Cardiac fibroblast (primary cell): ENCODE measurements at regions not wholly inside any gene's neighbourhood (a gene's known extent, or its start where the extent isn't known, plus 50 kb on each side); places are given as distances from the start of the nearest gene placed in this dataset.

Experiments used
- DNase-seq, 2 donors: peaks; one replicate each; pipeline versions ENCODE4 v3.0.0 to v3.0.0-alpha.2; 2010; ENCODE audit warnings: low read depth in 2 of 2
- H3K4me3 ChIP-seq, 2 donors: replicated peaks in 1 of 2; 1 replicate in 1 of 2; 2 replicates in 1 of 2; pipeline ENCODE4 v1.5.1; 2011; ENCODE audit warnings: low read depth in 2 of 2, low read length in 2 of 2, mild to moderate bottlenecking in 2 of 2, moderate library complexity in 1 of 2
- TF ChIP-seq, protein P1 (sequence below): IDR thresholded peaks from one replicate; pipeline ENCODE4 v1.5.1; 2011; ENCODE audit warnings: low read depth, mild to moderate bottlenecking, low read length, inconsistent platforms

DNA sequence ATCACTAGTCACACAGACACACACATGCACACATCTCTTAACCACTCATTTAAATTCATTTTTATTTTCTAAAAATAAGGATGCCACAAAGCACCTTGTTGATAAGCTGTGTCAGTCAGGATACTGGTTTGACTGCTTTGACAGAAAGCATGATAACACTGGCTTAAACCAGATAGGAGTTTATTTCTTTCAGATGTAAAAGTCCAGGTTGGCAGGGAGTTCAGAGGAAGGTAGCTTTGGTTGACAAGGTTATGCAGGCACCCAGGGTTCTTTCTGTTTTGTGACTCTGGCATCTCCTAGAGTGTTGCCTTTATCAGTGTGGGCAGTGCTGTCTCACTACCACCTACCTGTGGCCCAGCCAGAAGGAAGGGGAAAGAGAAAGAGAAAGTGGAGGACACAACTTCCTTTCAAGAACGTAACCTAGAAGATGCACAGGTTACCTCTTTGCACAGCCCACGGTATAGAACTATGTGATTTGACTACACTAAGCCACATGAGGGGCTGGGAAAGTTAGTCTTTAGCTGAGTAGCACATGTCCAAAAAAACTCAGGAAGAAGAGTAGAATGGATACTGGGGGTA, 334.7 kb downstream of the OSTF1 start:
- no peak for DNase-seq
- TF ChIP-seq, protein P1, sequence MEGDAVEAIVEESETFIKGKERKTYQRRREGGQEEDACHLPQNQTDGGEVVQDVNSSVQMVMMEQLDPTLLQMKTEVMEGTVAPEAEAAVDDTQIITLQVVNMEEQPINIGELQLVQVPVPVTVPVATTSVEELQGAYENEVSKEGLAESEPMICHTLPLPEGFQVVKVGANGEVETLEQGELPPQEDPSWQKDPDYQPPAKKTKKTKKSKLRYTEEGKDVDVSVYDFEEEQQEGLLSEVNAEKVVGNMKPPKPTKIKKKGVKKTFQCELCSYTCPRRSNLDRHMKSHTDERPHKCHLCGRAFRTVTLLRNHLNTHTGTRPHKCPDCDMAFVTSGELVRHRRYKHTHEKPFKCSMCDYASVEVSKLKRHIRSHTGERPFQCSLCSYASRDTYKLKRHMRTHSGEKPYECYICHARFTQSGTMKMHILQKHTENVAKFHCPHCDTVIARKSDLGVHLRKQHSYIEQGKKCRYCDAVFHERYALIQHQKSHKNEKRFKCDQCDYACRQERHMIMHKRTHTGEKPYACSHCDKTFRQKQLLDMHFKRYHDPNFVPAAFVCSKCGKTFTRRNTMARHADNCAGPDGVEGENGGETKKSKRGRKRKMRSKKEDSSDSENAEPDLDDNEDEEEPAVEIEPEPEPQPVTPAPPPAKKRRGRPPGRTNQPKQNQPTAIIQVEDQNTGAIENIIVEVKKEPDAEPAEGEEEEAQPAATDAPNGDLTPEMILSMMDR = no peak
- no peak overlapping the region for H3K4me3 ChIP-seq

DNA sequence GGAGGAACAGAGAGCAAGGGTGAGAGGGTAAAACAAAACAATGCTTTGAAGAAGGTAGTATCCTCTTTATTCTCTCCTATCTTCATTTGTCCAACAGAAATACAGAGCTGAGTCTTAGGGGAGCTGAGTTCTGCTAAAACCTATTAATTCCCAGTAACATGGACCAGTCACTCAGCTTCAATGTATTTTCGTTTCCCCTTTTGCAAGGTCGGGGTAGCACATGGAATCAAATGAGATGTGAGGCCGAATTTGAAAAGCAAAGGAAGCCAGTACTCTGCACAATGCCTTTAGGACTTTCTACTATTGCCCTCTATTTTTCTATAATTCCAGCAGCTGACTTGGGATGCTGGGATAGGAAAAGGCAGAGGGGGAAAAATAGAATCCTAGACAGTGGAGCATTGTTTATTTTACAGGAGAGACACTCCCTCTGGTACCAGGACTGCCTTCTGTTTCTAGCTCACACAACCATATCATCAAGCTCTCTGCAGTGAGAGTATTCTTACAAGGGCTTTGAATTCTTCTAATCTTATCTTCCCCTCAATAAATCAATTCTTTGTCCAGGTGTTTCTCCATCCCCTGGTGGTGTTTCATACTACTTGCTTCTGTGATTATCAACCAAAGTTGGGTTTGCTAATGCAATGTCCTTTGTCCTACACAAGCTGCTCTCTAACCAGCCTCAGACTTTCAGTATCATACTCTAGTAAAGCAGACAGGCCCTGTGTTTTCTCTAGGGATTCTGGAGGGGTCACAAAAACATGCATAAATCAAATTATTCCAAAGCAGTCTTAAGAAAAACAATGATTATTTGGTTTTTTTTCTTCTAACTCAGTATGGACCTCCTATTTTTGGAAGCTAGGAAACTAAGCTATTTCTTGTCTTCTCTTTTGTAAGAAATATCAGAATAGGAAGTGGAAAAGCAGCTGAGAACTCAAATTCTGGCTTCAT, 341.5 kb downstream of the OSTF1 start:
- no peak overlapping the region for H3K4me3 ChIP-seq
- TF ChIP-seq, protein P1 = no peak
- no peak for DNase-seq

DNA sequence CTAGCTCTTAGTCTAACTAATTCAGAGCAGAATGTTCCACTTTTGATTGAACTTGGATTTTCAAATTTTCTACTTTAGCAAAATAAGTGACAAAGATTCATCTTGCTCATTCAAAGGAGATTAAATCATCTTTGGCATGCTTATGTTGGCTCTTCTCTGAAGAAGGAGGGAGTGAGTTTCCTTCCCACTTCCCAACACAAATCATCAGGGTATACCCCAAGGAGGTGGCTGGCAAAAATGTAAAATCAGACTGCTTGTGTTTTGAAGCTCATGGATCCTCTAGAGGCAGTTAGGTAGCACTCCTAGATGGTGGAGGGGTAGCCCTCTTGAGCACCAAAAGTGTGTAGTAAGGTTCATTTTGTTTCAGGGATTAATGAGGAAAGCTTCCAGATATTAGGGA, 343.1 kb downstream of the OSTF1 start:
- no peak overlapping the region for H3K4me3 ChIP-seq
- DNase-seq = no peak
- TF ChIP-seq, protein P1 = no peak

DNA sequence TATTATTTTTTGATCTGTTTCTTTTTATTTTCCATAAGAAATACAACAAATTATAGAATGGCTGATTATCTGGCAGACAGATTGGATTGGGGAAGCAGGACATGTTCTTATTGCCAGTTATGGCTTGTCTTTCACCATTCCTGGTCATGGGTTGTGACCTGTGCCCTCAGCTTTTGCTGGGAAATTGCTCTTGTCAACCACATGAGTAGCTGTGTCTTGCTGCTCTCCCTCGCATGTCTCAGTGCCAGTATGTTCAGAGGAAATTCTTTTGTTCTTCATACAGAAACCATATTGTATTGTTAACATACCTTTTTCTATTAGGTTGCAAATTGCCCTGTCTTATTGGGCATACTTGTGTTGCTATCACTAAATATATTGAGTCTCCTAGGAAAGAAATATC, 344.1 kb downstream of the OSTF1 start:
- TF ChIP-seq, protein P1 = no peak
- no peak overlapping the region for H3K4me3 ChIP-seq
- no peak for DNase-seq

DNA sequence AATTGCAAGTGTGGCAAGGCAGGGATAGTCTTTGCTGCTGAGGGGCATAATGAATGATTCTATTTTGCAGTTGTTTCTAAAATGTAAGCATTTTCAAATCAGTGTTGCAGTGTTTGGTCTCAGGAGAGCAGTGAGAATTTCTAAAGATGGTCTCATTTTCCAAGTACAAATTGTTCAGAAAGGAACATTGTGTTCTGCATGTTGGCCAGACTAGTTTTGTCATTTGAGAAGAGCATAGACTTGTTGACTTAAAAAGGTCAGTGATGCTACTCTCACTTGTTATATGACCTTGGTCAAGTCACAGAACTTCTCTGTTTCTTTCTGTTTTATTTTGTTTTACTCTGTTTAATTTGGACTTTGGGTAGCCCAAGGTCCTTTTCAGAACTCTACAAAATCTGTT, 344.6 kb downstream of the OSTF1 start:
- TF ChIP-seq, protein P1 = no peak
- no peak overlapping the region for H3K4me3 ChIP-seq
- no peak for DNase-seq

DNA sequence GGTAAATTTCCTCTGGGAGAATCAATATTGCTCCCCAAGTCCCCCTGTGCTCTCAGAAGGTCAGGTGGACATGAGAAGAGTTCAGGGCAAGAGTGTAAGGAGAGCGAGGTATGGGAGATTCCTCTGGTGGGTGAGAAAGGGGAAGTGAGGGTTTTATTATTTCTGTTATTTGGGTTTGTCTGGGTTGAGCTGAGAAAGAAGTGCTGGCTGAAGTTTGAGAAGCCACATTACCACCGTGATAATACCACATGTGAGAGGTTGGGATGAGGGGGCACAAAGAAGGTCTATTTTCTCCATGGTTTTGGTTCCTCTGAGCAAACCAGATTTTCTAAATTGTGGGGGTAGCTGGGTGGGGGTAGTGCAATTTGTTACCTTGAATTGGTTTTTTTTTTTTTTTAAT, 350.4 kb downstream of the OSTF1 start:
- no peak overlapping the region for H3K4me3 ChIP-seq

More for the DNA sequence above, 350.4 kb downstream of the OSTF1 start:
- DNase-seq = no peak
- TF ChIP-seq, protein P1 = no peak
